ENCODE measurements at regions not wholly inside any gene's neighbourhood (a gene's known extent, or its start where the extent isn't known, plus 50 kb on each side); places are given as distances from the start of the nearest gene placed in this dataset.
"Not testable (repeated sequence)": the region's sequence is repeated elsewhere in the genome, so short reads cannot be mapped to it uniquely, and the experiment has no call there.

DNA sequence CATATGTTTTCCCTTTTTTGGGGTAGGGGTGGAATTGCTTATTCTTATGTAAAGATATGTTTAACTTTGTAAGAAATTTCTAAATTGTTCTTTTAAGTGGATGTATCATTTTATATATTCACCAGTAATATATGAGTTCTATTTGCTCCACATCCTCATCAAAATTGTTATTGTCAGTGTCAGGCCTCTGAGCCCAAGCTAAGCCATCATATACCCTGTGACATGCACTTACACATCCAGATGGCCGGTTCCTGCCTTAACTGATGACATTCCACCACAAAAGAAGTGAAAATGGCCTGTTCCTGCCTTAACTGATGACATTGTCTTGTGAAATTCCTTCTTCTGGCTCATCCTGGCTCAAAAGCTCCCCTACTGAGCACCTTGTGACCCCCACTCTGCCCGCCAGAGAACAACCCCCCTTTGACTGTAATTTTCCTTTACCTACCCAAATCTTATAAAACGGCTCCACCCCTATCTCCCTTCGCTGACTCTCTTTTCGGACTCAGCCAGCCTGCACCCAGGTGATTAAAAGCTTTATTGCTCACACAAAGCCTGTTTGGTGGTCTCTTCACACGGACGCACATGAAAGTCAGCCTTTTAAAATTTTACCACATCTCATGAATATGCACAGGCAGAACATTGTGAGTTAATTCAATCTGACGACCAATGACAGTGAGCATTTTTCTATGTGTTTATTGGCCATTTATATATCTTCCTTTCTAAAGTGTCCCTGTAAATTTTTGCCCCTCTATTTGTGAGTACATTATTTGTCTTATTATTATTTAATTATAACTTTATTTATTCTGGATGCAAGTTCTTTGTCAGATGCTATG lies 176.8 kb downstream of the CDC14C start:
- not testable (repeated sequence) for DNase-seq

DNA sequence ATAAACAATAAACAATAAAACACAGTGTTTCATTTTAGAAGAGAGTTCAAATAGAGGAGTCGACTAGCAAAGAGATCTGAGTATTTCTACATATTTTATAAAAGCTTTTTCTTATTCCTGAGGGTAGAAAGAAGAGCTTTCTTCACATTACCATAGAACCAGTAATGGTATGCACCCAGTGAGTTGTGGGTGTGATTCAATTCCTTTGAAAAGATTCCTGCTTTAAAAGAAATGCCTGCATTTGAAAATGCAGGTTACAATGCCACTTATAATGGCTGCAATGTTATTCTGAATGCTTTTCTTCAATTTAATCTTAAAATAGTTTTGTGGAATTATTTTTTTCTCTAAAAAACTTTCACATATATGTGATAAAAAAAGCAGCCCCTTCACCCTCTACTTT lies 178.1 kb downstream of the CDC14C start:
- no peak for DNase-seq

DNA sequence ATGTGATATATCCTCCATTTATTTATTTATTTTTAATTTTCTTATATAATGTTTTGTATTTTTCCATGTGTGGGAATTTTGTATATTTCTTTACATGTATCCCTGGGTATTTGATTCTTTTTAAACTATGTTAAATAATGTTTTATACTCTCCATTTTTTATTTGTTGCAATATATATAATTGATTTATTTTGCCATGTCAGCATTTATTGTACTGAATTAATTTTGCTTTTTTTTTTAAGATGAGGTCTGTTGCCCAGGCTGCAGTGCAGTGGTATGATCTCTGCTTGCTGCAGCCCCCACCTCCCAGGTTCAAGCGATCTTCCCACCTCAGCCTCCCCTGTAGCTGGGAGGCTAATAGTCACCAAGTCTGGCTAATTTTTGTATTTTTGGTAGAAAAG lies 187.4 kb downstream of the CDC14C start:
- DNase-seq = no peak

DNA sequence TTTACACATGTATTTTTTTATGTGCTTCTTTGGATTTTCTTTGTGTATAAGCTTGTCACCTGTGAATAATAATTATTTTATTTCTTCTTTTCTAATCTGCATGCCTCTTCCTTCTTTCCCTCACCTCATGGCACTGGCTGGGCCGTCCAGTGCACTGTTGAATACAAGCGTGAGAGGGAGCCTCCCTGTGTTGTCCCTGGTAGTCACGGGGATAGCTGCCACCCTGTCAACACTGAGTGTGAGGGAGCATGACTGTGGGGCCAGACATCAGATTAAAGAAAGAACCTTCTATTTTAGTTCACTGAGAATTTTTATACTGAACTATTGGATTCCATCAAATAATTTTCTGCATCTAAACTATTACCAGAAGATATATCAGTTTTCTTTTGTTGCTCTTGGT lies 187.9 kb downstream of the CDC14C start:
- DNase-seq = no peak

DNA sequence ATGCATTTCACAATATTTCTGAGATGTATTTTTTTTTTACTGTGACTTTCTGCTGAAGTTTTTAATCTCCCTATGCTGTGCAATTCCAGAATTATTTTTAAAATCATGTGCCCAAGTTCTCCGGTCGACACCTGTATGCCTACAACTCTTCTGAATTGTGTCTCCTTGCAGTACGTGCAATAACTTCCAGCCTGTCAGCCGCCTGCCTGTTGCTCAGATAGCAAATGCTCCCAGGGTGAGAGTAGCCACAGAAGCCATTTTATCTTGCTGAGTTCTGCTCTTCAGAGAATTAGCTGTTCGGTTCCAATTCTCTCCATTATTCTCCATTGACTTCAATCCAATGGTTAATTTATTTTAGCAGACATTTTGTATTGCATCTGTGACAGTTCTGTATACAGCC lies 188.3 kb downstream of the CDC14C start:
- DNase-seq = no peak

DNA sequence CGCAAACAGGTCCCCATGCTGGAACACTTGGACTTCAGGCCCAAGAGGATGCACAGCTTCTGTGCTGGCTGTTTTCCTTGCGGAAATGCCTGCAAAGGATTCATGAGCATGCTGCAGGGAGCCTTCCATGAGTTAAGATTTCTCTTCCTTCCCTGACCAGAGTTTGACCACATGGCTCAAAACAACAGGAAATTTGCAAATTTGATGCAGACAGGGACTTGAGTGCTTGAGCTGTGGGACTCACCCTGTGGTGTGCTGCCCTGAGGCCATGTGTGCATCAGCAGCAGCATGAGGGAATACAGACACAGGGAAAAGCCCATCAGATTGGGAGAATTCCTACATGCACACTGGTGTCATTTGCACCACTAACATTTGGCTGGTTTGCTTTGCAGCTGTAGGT lies 195.4 kb downstream of the CDC14C start:
- DNase-seq = no peak

DNA sequence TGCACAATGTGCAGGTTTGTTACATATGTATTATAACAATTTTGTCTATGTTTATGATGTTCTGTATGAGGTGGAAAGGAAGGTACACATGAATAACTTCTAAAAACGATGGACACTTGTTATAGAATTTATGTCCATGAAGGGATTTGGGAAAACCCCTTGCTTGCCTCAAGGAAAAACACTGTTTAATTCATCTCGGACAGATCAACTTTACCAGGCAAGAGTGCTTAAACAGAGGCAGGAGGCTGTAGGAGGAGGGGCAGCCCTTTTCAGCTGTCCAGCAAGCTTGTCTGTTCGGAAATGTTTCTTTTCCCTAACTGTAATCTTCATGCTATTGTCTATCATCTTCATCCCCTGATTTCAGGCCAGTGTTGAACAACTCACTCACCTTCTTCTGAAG lies 200.9 kb downstream of the CDC14C start:
- no peak for DNase-seq

DNA sequence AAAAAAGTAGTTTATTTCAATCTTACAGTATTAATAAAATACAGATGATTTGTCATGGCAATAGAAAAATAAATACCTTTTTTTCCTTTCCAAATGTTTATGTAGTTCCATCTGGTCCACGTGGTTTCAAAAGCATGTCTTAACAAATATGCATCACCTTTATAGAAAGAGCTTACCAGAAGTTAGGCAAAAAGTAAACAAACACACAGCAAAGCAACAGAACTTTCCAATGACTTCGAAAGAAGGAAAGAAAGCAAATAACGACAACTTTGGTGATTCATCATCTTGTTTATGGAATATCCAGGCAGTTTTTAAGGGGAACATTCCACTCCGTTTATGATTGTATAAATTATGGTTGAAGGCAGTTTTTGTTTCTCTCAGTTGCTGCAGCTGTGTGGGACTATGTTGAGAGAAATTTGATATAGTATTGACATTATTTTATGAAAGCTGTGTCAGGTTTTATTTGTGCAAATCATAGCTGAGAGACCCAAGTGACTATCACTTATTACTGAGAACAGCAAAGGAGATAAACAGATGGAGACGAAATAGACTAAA lies 203.1 kb downstream of the CDC14C start:
- no peak for DNase-seq

DNA sequence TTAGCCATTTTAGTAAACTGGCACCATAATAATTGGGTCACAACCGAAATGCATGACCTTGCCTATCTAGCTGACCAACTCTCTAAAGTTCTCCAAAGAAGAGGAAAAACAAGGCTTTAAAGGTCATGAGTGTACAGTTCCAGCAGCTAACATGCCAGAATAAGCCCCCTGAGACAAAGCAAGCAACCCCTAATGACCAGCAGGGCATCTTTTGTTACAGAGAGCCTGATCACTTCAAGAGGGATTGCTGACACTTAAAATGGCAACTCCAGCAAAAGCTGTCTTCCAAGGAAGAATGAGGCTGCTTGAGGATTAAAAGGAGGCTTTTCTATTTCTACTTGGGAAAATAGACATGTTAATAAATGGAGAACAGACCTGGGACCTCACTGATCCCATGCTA lies 213.6 kb downstream of the CDC14C start:
- DNase-seq = no peak

DNA sequence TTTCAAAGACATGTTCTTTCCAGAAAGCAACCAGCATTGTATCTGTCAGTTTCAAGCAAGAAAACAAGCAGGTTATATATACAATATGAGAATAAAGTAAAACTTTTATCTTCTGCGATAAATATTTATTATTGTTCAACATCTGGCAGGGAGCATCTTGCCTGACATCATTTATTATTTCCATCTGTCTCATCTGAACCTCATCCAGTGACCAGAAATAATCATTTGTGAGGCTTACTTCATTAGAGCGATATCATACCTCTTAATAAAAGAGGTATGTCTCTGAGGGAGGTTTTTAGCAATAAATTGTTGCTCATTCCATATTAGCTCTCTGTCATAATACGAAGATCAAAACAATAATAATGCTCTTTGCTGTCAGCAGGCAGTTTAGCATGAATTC lies 226.1 kb downstream of the CDC14C start:
- no peak for DNase-seq

DNA sequence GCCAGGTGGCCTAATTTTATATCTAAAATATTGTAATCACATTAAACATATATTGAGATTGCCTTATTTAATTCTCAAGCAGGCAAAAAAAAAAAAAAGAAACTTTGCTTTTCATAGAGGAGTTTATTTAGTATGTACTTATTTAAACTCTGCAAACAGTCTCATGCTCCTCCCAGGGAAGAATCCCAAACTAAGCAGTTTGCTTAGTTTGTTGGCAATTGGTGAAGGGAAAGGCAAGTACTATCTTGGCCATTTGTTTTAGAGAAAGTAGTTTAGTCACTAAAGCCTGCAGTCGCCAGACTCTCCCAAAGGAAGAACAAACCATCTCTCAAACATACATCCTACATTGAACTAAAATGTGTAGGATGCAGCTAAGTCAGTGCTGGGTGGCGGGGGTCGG lies 226.8 kb downstream of the CDC14C start:
- DNase-seq = no peak

DNA sequence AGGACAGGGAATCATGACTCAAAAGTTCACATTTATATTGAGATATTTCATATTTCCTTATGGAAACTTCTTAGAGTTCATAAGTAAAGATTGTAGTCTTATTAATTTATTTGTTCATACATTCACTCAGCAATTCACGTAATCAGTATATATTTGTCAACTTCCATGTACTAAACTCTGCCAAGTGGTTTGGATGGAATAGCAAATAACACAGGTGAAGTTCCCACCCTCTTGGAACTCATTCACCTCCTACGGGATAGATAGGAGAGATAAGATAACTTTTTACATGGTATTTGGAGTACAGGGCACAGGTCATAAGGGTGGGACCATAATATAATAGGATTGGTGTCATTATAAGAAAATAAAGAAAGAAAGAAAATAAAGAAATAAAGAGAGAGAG lies 234.0 kb downstream of the CDC14C start:
- DNase-seq = no peak

DNA sequence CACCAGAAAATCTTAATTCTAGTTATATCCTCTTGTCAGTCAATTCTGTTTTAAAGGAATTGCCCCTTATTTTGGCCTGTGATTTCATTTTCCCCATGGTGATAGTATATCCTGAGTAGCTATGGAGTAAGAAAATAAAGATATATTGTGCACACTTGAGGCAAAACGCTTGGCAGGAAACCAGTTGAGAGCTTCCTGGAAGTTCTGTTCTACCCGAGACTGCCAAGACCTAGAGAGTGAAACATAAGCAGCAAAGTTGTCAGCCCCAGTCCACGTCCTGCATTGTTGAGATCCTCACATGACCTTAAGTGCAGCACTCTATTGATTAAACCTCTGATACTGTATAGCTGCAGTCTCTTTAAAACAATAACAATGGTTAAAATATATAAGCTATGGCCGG lies 235.2 kb downstream of the CDC14C start:
- no peak for DNase-seq

DNA sequence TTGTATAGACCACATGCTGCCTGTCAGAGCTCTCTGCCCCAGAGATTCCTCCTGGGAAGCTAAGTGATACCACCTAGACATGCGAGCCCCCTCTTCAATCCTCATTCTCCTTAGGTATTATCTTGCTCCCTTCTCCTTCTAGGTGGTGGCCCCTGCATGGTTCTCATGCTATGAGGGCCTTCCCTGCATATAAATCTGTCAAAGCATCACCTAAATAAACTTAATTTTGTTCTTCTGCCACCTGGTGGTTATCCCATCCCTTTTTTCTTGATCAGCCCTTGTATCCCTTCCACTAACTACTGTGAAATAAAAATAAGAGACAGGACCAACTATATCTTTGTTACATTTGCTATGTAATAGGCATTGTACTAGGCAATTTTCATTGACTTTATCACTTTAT lies 242.1 kb downstream of the CDC14C start:
- DNase-seq = no peak

DNA sequence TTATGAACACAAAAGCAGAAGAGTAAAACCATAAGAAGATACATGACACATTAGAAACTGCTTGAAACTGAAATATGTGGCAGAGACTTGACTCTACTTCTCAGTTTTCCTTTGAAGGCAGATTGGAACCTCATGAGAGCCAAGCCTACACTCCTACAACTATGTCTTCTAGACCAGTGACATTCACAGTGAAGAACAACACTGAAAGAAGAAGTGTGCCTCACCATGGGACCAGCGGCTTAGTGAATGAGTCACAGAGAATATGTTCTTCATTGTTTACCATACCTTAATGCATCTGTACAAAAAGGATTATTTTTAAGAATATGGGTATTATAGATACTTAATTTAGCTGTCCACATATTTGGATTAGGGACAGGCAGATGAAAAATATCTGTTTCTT lies 248.3 kb downstream of the CDC14C start:
- DNase-seq = no peak

DNA sequence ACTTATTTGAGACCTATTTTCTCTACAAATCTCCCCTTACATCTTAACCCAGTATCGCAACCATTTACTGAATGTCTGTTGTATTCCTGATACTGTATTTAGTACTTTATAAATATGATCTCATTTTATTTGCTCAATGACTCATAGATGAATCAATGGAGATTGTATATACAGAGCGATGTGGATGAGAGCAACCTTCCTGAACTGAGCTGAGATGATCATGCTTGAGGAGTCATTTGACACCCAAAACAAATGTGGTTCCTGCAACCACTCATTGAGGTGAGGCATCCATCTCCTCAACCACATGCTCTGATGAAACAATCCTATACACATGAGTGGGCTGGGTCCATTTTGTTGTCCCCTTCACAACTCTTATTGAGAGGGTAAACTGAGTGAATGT lies 250.0 kb downstream of the CDC14C start:
- DNase-seq = no peak

DNA sequence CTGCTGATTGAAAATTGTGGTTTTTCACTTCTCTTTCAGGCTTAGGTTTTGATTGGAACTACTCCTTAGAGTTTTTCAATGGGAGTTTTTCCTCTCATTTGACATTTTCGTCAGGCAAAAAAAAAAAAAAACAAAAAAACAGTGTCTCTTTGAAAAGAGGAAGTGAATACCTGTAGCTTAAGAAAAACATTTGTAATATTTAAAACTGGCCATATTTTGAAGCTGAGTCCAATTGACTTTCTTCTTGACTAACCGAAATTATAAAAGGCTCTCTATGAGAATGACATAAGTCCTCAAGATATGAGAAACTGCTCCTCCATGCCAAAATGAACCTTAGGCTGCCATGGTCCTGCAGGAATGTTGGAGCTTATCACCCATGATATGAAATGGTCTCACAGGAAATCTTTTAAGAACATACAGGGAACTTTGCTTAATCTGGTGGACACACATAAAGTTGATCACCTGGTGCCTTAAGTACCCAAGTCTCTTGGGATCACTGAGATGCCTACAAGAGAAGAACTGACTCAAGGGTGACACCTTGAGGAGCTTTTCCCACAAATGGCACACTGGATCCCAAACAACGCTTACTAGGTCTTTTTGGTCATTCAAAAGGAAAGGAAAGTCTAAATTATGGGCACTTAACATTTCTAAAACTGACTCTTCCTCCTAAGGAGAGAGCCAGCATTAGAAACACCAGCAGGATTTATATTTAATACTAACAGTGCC lies 263.4 kb downstream of the CDC14C start:
- no peak for DNase-seq

DNA sequence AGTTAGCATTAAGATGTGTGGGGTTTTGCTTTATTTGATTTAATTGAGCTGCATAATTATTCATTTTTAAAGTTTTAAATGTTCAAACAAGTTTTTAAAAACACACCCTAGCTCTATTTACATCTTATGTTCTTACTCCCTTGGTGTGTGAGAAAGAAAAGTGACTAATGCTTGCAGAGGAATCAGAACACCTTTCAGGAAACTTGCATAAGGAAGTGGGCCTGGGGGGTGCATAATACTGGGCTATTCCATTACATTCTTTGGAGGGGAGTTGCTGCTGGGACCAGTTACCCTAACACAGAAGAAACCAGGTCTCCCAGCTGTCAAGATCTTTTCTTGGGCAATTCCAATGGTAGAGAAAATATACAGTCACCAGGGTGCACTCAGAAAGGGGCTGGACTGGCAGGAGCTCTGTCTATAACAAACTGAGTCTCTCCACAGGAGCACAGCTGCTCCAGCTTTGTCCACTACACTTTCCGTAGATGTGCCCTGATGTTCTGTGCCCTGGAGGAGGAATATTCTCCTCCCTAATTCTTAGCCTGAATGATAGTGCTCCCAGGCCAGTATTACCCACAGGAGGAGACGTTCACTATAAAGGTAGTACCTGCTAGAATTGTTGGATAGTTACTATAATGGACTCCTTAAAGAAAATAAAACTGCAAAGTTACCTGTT lies 304.2 kb downstream of the CDC14C start:
- no peak for DNase-seq

DNA sequence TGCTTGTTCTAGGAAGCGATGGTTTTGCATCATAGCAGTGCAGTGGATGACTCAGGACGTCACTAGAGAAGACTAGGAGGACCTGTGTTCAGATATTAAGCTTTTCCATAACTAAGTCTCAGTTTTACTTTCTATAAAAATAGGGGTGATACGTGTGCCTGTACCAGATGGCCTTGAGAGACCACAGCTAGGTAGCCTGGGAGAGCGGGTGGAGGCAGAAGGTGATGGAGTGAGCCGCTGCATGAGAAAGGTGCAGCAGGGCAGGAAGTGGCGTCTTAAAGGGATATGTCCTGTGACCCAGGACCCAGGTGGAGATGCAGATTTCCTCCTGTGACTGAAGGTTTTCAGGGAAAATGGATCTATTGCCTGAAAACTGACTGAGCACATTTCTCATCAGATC lies 304.9 kb downstream of the CDC14C start:
- no peak for DNase-seq

DNA sequence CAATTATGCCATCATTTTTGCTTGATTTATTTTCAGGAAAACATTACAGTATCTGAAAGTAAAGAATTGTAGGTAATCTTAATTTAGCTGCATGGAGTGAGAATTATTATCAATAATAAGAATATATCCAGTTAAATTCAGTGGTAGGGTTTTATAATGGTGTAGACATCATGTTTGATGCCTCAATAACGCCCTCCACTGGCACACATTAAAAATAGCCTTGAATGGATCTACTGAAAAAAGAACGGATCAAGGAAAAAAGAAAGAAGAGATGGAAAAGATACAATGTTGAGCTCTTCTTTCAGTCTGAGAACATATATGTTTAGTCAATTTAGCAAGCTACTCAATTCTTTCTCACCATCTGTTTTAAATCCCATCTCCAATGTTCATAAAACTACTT lies 319.2 kb downstream of the CDC14C start:
- no peak for DNase-seq

DNA sequence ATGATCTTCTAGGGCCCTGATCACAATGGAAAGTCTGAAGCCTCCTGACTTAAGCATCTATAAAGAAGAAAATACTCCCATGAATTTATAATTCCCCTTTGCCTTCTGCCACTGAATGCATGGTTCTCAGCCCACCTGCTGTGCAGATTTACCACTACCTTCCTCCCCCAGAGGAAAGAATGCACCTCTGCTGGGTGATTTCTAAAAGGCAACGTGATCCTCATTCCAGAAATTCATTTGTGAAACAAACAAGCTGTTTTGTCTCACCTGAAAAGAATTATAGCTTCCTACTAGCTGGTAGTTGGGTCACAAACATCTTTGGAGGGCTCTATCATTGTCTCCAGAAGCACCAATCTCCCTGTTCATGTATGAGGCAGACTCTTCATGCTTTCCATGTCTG lies 320.2 kb downstream of the CDC14C start:
- no peak for DNase-seq

DNA sequence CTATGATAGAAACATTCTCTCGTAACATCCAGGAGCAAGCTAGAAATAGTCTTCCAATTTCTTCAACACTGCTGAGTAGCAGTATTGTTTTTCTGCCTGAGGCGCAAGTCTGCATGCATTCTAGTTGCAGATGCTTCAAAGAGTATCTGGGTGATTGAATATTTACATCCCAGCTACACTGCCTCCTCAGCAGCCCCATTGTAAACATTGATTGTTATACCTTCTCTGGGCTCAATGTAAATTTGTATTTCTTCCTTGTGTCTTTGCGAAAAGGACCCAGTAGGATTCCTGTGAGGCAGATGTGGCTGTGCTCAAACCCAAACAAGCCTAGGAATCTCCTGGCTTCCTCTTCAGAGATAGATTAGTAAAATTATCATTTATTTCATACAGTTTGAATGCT lies 320.7 kb downstream of the CDC14C start:
- DNase-seq = no peak

DNA sequence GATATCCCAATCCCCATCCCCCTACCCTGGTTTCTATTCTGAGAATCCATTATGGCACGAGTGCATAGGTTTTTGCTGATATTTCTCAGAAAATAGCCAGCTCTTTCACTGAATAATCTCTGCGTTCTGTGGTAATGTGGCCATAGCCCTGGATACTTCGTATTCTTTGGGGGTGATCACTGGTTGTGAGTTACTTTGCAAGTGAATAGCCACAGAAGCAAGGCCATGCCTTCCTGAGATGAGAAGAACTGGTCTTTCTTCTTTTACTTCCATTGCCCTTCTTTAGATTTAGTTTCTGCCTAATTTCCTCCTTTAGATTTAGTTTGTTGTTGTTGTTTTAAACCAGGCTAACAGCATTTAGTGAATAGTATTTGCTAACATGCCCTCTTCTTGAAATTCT lies 323.4 kb downstream of the CDC14C start:
- no peak for DNase-seq

DNA sequence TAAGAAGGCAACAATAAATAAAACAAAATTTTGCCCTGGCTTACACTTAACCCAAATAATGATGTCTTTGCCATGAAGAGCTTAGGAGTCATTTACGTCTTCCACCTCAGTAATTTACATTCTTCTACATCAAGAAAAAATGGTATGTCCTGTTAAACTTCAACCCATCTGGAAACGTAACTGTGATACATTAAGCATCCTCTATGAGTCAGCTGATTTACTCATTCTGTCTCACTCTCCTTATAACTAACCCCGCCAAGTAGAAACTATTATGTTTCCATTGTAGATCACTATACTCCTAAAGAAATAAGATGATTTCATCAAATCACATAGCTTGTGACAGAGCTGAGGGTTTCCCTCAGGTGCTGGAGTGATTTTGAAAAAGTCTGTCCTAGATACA lies 330.7 kb downstream of the CDC14C start:
- DNase-seq = peak; percentile 2
